ENCODE measurements at regions not wholly inside any gene's neighbourhood (a gene's known extent, or its start where the extent isn't known, plus 50 kb on each side); places are given as distances from the start of the nearest gene placed in this dataset.

DNA sequence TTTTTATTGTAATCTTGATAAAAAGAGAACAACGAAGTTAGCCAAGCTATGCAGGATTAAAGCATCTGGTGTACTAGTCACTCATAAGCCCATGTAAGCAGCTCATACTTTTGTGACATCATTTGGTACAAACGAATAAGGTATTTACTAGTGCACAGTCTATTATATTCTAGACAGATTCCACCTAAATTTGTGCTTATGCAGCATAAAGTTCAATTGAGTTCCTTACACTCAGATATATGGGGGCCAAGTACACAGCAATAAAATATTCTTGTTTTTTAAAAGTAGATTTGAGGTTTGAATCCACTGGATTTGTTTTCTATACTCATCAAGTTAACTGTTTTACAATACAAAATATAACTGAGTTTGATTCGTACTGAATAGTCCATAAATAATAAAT, 1621.2 kb downstream of the MAT2B start:
- DNase-seq (no peak), ATAC-seq (ENCODE audit: low read depth) (no peak)
- TF ChIP-seq, protein P1, sequence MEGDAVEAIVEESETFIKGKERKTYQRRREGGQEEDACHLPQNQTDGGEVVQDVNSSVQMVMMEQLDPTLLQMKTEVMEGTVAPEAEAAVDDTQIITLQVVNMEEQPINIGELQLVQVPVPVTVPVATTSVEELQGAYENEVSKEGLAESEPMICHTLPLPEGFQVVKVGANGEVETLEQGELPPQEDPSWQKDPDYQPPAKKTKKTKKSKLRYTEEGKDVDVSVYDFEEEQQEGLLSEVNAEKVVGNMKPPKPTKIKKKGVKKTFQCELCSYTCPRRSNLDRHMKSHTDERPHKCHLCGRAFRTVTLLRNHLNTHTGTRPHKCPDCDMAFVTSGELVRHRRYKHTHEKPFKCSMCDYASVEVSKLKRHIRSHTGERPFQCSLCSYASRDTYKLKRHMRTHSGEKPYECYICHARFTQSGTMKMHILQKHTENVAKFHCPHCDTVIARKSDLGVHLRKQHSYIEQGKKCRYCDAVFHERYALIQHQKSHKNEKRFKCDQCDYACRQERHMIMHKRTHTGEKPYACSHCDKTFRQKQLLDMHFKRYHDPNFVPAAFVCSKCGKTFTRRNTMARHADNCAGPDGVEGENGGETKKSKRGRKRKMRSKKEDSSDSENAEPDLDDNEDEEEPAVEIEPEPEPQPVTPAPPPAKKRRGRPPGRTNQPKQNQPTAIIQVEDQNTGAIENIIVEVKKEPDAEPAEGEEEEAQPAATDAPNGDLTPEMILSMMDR (IDR thresholded peaks at IDR 0.05), result no peak
- no peak for TF ChIP-seq EZH2 (IDR thresholded peaks at IDR 0.05; ENCODE audit: borderline replicate concordance, insufficient read depth, low read depth, low read length, poor library complexity, severe bottlenecking)
- ChIA-PET CTCF (no interaction called here), POLR2A (no interaction called here)
- Histone ChIP-seq H3K27ac (ENCODE audit: low read length in 2 of 2) (no peak overlapping the region), H3K27me3 (replicated peaks in 1 of 4; ENCODE audit: control extremely low read depth in 1 of 4, control insufficient read depth in 3 of 4, insufficient read depth in 4 of 4, low read length in 3 of 4) (no peaks in the 10 kb centered on the region), H3K9ac (ENCODE audit: low read length) (no peak overlapping the region), H3K9me3 (ENCODE audit: control extremely low read depth in 1 of 3, control insufficient read depth in 2 of 3, insufficient read depth in 1 of 3, low read length in 2 of 3) (no peaks in the 10 kb centered on the region), H3K4me3 (ENCODE audit: control extremely low read depth in 1 of 5, extremely low read depth in 1 of 5, insufficient read depth in 1 of 5, low read depth in 2 of 5, low read length in 4 of 5) (no peak overlapping the region), H3K4me1 (ENCODE audit: control insufficient read depth in 2 of 2, insufficient read depth in 2 of 2, low read length in 2 of 2) (no peaks in the 10 kb centered on the region), H2AFZ (ENCODE audit: insufficient read depth, low read depth, low read length, poor library complexity, severe bottlenecking) (no peak overlapping the region), H4K20me1 (ENCODE audit: control insufficient read depth, insufficient read depth, low read length, poor library complexity, severe bottlenecking) (no peaks in the 10 kb centered on the region), H3K79me2 (ENCODE audit: control insufficient read depth, insufficient read depth, low read length) (no peaks in the 10 kb centered on the region), H3K36me3 (replicated peaks in 1 of 2; ENCODE audit: control extremely low read depth in 1 of 2, control insufficient read depth in 1 of 2, extremely low read depth in 1 of 2, insufficient read depth in 2 of 2, low read length in 1 of 2) (no peaks in the 10 kb centered on the region), H3K4me2 (replicated peaks; ENCODE audit: low read depth, low read length, poor library complexity, severe bottlenecking) (no peak overlapping the region)
- Mint-ChIP-seq H3K9me3 (ENCODE audit: insufficient read depth) (no peaks in the 10 kb centered on the region), H3K27me3 (no peaks in the 10 kb centered on the region), H3K4me1 (no peaks in the 10 kb centered on the region), H3K4me3 (no peak overlapping the region), H3K27ac (no peak overlapping the region)
- intact Hi-C loops (cut with micrococcal nuclease), result no loop called here
- WGBS (ENCODE audit: insufficient coverage), result no CpG with 5 or more reads among the region's 3 CpGs

DNA sequence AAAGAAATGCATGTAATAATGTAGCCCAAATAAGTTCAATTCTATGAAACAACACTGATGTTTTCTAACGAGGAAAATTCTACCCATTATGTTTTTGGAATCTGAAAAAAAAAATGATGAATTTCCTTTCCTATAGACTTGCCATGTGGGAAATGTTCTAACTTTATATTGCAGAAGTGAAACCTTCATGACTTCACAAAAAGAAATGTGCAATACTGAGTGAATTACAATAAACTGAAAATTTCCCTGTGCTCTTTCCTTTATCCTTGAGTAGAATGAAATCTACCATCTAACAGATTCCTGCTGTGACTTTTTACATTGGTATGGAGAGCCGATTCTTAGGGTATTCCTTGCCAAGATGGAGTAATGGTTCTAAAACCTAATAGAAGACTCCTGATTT, 1622.5 kb downstream of the MAT2B start:
- Histone ChIP-seq H3K4me3 (ENCODE audit: control extremely low read depth in 1 of 5, extremely low read depth in 1 of 5, insufficient read depth in 1 of 5, low read depth in 2 of 5, low read length in 4 of 5) (no peak overlapping the region), H4K20me1 (ENCODE audit: control insufficient read depth, insufficient read depth, low read length, poor library complexity, severe bottlenecking) (no peaks in the 10 kb centered on the region), H3K27me3 (replicated peaks in 1 of 4; ENCODE audit: control extremely low read depth in 1 of 4, control insufficient read depth in 3 of 4, insufficient read depth in 4 of 4, low read length in 3 of 4) (no peaks in the 10 kb centered on the region), H3K4me1 (ENCODE audit: control insufficient read depth in 2 of 2, insufficient read depth in 2 of 2, low read length in 2 of 2) (no peaks in the 10 kb centered on the region), H3K9me3 (ENCODE audit: control extremely low read depth in 1 of 3, control insufficient read depth in 2 of 3, insufficient read depth in 1 of 3, low read length in 2 of 3) (no peaks in the 10 kb centered on the region), H3K27ac (ENCODE audit: low read length in 2 of 2) (no peak overlapping the region), H3K4me2 (replicated peaks; ENCODE audit: low read depth, low read length, poor library complexity, severe bottlenecking) (no peak overlapping the region), H3K79me2 (ENCODE audit: control insufficient read depth, insufficient read depth, low read length) (no peaks in the 10 kb centered on the region), H2AFZ (ENCODE audit: insufficient read depth, low read depth, low read length, poor library complexity, severe bottlenecking) (no peak overlapping the region), H3K36me3 (replicated peaks in 1 of 2; ENCODE audit: control extremely low read depth in 1 of 2, control insufficient read depth in 1 of 2, extremely low read depth in 1 of 2, insufficient read depth in 2 of 2, low read length in 1 of 2) (no peaks in the 10 kb centered on the region), H3K9ac (ENCODE audit: low read length) (no peak overlapping the region)
- intact Hi-C loops (cut with micrococcal nuclease), result no loop called here
- H3K9me3 Mint-ChIP-seq (ENCODE audit: insufficient read depth), result peaks cover 1% of the 10 kb centered on the region
- POLR2A ChIA-PET, result no interaction called here
- H3K27ac Mint-ChIP-seq, result no peak overlapping the region
- CTCF ChIA-PET, result no interaction called here
- no CpG with 5 or more reads among the region's 2 CpGs for WGBS (ENCODE audit: insufficient coverage)
- no peaks in the 10 kb centered on the region for H3K4me1 Mint-ChIP-seq
- DNase-seq (no peak), ATAC-seq (ENCODE audit: low read depth) (no peak)
- no peaks in the 10 kb centered on the region for H3K27me3 Mint-ChIP-seq
- TF ChIP-seq, protein P1 (IDR thresholded peaks at IDR 0.05), result no peak
- TF ChIP-seq EZH2 (IDR thresholded peaks at IDR 0.05; ENCODE audit: borderline replicate concordance, insufficient read depth, low read depth, low read length, poor library complexity, severe bottlenecking), result no peak
- no peak overlapping the region for H3K4me3 Mint-ChIP-seq
